Left lobe of liver (tissue), 2 donors: ENCODE measurements at regions not wholly inside any gene's neighbourhood (a gene's known extent, or its start where the extent isn't known, plus 50 kb on each side); places are given as distances from the start of the nearest gene placed in this dataset.
"Not testable (repeated sequence)": the region's sequence is repeated elsewhere in the genome, so short reads cannot be mapped to it uniquely, and the experiment has no call there.

Source experiments
- ATAC-seq: fragments of 200-7000 bp; cut with Tn5 transposase; one replicate; pipeline ENCODE4 v1.9.1; 2020; ENCODE audit warnings: mild to moderate bottlenecking, moderate library complexity
- DNase-seq: peaks from one replicate; pipeline ENCODE4 v3.0.0-alpha.2; 2020; ENCODE audit warnings: low spot score
- donor health status: DM: no; HTN: no; CAD: no; lungs with moderate emphysema.
- donor health status: DM: no; HTN: yes; CAD: no.

DNA sequence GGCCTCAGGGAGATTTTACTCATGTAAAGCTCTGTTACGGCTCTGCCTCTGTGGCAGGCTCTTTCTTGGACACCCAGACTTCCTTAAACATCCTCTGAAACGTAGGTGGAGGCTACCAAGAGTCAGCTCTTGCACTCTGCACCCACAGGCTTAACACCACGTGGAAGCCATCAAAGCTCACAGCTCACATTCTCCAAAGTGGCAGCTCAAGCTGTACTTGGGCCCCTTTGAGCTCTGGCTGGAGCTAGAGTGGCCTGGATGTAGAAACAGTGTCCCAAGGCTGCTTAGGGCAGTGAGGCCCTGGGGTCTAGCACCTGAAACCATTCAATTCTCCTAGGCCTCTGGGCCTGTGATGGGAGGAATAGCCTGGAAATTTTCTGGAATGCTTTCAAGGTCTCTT lies 155.3 kb upstream of the CDKN3 start:
- ATAC-seq (no peak), DNase-seq (no peak)

DNA sequence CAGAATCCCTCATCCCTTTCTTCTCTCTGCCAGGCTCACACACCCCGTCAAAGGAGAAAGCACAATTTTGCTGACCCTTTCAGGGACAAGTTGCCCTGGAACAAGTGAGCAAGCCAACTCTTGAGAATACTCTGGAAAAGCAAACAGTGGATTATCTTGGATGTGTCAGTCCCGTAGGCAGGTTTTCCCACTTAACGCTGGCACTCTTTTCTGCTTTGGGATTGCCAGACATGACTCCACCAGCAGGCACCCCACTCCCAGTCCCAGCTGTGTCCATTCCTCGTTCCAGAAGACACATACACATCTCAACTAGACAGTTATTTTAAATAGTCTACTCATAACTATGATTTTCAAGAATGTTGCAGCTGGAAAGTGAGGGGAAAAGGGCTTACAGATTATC lies 145.5 kb upstream of the CDKN3 start:
- ATAC-seq (no peak), DNase-seq (no peak)

DNA sequence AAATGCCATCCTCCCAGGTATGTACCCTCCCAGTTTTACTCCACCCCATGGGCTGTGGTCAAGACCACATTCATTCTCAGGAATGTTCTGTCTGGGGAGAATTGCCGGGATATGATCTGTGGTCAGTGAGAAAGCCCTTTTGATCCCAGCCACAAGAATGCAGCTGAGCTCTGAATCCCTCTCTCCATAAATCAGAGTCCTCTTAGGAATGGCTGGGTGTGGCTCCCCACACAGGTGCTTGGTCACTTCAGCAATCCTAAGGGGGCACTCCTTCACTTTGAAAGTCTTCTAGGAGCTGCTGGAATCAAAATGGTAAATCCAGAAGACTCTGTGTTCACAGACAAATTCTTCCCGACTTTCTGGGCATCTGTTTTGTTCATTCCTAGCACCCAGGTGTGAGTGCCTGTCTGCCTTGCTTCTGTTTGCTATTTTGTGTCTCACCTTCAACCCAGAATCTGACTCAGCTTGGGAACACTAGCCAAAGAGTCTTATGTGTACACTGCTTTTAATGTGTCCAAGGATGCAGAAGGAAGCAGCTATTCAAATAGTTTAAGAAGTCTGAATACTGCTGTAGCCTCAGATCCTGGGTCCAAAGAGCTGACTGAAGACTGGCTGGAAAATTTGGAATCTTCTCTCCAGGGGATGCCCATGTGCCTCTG lies 144.6 kb upstream of the CDKN3 start:
- ATAC-seq (no peak), DNase-seq (no peak)

DNA sequence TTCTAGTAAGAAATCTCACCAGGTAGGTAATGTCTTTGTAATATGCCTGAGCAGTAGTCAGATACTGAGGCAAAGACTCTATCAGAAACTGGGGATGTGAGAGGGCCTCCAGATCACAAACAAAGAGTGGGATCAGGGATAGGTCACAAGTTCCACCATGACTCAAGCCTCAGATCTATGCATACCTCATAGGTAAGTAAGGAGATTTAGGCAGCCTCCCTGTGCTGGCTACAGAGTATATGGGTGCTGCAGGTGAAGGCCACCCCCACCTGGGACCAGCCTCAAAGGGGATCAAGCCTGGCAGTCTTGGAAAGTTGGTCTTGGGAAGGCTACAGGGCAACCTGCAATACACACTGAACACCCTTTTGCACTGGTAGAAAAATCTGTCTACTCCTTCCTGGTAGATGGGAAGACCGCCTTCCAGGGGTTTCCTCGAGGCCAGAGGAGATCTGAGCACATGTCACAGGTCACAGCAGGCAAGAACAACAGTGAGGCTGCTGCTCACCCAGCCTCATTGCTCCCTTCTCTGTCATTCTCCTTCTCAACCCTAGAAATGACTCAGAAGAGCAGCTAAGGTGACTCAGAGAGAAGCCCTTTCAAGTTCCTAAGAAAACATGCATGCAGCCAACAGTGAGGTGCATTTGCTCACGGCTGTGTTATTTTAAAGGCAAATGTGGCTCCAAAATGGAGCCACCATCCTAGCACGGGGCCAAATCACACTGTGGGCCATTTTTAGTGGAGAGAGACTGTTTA lies 143.4 kb upstream of the CDKN3 start:
- ATAC-seq (no peak), DNase-seq (no peak)

DNA sequence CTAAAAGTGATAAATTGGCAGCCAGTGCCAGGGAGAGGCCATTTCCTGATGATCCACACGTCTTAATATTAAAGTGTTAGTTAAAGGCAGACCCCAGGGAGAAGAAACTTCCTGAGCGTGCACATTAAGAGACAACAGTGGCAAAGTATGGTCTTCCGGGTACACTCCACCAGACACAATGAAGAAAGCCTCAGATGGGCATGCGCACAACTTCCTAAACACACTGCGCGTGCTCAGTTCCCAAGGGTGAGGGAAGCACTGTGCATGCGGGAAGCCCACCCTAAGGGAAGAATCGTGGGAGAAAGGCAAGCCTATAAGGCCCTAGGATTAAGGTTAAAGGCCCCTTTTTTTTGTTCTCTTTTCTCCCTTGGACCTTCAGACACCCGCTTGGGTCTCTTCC lies 140.7 kb upstream of the CDKN3 start:
- no peak for DNase-seq
- ATAC-seq = no peak

DNA sequence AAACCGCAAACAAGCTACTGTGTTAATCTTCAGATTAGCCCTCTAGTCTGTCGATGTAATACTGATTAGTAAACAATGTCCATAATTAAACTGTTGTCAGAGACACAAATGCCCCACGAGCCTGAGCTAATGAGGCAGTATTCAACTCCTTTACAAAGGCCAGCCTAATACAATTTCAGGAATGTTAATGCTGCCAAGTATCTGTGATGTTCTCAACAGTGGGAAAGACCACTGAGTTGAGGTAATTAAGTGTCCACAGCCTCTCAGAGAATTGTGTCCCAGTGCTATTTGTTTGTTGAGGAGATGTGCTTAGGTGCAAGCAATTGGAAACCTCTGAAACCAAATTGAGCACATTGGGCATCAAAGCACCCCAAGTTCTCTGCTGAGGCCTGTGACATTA lies 139.4 kb upstream of the CDKN3 start:
- ATAC-seq = no peak
- no peak for DNase-seq

DNA sequence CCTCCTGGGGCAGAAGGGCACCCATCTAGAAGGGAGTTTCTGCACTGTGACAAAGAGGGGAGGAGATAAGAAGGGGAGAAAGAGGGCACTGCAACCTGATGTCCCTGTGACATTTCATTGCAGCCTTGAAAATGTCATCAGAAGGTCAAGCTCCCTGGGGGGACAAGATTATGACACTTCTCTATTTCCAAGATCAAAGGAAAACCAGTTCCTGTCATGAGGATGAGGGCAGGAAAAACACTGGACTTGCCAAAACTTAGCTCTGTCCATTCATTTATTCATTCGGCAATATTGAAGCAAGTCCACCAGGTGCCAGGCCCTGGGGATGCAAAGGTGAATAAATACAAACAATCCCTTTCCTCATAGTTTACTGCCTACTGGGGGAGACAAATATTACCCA lies 138.4 kb upstream of the CDKN3 start:
- DNase-seq = no peak
- no peak for ATAC-seq

DNA sequence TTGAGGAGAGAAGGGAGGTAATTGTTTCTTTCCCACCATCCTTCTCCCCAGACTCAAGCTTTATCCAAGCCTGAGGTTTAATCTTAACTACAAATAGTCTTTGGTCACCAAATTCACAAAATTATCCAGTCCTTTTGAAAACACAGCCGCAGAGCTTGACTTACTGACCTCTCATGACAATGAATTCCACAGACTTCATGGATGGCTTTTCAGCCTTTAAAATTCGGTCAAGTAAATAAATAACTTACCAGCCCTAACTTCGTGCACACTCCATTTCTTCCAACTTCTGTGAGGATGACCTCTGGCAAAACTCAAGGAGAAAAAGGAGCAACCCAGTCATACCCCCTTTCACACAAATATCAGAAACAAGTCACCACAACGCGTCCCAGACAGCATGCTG lies 137.0 kb upstream of the CDKN3 start:
- ATAC-seq = no peak
- DNase-seq = no peak

DNA sequence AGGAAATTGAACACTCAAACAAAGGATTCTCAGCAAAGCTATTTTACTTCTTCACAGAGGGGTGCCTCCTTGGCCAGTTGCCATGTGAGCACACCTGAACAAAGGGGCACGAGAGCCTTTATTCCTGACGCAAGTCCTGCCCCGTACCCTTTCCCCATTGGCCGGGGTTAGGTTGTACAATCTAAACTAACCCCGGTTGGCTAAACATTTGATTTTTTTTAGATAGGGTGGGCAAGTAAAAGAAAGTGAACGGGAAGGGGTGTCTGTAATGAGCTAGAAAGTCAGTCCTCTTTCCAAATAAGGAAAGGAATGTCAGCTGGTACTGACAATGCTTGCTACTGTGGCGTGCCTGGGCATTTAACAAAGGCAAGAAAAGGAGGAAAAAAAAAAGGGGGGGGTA lies 135.5 kb upstream of the CDKN3 start:
- ATAC-seq (no peak), DNase-seq (no peak)

DNA sequence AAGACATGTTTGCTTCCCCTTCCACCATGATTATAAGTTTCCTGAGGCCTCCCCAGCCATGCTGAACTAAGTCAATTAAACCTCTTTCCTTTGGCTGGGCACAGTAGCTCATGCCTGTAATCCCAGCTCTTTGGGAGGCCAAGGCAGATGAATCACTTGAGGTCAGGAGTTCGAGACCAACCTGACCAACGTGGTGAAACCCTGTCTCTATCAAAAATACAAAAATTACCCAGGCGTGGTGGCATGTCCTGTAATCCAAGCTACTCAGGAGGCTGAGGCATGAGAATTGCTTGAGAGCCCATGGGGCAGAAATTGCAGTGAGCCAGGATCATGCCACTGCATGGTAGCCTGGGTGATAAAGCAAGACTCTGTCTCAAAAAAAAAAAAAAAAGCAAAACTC lies 130.2 kb upstream of the CDKN3 start:
- ATAC-seq, DNase-seq: not testable (repeated sequence)

DNA sequence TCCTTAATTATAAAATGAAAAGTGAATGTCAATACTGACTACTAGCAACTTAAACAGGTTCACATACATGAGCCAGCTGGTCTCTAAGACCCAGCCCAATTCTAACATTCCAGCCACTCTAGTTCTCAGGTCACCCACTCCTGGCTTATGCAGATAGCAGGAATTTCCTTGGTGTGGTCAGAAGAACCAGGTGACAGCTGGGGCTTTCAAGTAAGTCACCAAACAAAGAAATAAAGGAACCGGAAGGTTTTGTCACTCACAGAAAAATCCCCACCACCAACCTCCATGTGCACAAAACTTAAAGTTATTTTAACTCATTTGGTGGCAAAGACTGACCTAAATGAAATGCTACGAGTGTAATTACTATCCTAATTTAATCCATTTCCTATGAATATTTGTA lies 129.6 kb upstream of the CDKN3 start:
- DNase-seq = no peak
- no peak for ATAC-seq

DNA sequence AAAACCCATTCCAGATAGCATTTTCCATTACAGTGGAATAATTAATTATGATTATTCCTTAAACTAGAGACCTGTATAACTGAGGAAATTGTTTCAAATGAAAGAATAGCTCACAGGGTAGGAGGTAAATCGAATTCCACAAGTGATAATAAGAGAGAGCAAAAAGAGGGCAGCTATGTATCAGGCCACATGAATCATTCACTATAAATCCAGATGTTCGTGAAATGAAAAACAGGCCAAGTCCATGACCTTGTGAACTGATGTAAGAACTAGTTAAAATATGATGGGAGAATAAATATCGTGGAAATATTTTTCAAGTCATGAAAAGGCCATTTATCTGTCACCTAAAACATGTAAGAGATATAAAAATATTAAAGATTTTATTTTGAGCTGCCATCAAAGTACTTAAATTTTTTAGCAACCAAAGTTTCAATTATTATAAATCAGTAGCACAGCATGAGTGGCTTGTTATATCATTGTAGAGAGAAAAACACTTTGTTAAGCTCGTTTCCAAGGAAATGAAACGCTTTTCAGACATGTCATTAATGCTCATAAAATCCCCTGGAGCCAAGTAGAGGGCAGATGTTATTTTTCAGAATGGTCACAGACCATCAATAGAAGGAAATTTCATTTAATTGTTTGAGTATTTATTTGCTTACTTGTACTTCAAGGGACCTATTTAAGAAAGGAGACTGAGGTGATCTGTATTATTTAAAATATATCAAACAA lies 120.6 kb upstream of the CDKN3 start:
- DNase-seq (no peak), ATAC-seq (no peak)

DNA sequence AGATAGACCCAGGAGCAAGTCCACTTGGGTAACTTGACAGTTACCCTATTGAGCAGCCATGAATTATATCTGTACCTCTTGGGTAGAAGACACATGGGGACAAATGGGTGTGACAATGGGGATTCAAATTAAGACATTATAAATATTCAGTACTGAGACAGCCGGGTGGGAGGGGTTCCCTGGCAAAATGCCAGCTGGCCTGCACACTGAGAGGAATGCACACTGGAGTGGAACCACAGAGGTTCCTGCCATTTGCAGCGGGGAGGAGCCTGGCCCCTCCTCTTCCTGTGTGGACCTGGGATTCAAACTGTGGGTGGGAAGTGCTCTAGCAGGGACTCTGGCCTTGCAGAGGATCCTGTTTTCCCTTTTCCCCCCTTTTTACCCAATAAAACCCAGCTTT lies 118.7 kb upstream of the CDKN3 start:
- DNase-seq = no peak
- ATAC-seq = no peak

DNA sequence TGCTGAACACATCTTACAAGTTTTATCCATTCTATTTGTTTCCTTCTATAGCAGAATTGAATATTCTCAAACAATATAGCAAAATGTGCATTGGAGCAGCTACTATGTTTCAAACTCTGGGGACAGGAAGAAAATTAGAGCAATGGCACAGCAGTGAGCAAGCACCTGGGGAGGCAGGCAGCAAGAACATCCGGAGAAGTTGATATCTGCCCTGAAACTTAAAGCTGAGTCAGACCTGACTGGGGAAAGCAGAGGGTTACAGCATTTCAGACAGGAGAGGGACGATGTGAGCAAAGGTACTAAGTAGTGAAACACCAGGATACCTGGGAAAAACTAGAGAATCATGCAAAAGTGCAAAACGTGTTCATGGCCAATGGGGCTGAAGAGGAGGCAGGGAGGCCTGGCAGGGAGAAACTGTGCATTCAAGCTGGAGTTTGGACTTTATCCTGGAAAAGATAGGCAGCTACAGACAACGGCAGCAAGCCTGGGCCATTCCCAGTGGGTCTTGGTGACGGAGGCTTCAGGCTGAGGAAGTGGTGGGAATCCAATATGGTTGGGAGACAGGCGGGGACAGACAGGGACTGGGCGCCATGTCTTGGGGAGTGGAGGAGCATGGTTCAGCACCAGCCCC lies 118.0 kb upstream of the CDKN3 start:
- no peak for ATAC-seq
- no peak for DNase-seq

DNA sequence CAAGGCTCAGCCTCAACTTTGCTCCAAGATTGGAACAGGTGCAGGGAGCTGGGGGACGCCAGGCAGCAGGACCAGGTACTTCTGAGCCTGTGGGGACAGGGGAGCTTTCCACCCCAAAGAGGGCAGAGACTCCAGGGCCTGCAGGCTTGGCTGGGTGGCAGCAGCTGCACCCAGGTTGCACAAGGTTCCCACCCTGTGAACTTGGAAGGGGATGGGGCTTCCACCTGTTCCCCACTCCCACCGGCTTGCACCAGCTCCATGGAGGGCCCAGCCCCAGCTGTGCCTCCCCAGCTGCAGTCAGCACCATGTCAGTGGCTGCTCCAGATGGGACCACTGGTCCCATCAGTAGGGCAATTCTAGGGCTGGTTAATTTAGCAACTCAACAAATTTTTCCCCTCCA lies 114.0 kb upstream of the CDKN3 start:
- ATAC-seq (no peak), DNase-seq (no peak)

DNA sequence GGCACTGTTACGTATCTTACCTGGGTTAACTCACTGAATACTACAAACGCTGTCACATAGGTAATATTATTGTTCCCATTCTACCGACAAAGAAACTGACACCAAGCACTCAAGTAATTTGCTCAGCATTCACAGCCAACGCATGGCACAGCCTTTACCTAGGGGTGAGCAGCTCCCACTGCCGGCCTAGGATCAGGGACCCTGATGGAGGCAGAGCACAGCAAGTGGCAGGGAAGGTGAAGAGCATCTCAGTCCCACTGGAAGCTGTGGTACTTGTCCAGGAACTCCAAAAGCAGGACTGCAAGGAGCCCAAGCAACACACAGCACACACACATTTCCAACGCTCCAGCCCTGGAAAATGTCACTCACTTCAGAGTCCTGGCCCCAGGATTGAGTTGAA lies 111.8 kb upstream of the CDKN3 start:
- ATAC-seq (no peak), DNase-seq (no peak)

DNA sequence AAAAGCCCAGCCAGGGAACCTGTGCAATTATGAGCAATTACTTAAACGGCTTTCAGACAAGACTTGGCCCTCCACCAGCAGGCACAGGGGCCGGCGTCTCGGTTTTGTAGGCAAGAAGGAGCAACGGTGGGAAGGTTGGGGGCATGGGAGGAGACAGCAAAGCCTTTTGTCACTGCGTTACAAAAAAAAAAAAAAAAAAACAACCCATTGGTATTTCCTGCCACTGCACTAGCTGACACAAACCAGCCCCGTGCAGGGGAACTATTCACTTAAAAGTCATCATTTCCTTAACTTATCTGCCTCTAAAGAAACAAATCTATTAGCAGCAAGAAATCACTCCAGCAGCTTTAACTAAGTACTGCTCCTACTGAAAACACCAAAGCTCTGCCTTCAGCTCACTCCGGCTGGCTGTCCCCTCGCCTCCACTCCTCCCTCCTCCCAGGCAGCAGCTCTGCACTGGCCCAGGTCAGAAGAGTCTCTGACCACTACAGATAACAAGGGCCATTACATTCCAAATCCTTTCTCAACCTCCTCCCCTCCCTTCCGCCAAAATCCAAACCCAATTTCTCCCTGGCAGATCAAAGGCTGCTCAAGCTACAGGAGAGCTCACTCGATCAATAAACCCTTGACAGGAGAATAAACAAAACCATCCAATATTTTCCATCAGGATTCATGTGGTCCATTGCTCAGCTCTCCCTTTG lies 105.2 kb upstream of the CDKN3 start:
- peak; percentile 34 for ATAC-seq
- no peak for DNase-seq

DNA sequence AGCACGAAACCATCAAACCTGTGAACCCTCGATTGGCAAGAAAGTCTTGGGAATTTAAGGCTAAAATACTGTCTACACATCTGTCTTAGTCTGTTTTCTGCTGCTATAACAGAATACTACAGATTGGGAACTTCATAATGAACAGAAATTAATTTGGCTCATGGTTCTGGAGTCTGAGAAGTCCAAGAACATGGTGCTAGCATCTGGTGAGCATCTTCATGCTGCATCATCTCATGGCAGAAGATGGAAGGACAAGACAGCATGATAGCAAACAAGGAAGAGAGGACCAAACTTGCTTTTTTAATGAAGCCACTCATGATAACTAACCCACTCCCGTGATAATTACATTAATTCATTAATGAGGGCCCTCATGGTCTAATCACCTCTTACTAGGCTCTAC lies 102.0 kb upstream of the CDKN3 start:
- DNase-seq (no peak), ATAC-seq (no peak)

DNA sequence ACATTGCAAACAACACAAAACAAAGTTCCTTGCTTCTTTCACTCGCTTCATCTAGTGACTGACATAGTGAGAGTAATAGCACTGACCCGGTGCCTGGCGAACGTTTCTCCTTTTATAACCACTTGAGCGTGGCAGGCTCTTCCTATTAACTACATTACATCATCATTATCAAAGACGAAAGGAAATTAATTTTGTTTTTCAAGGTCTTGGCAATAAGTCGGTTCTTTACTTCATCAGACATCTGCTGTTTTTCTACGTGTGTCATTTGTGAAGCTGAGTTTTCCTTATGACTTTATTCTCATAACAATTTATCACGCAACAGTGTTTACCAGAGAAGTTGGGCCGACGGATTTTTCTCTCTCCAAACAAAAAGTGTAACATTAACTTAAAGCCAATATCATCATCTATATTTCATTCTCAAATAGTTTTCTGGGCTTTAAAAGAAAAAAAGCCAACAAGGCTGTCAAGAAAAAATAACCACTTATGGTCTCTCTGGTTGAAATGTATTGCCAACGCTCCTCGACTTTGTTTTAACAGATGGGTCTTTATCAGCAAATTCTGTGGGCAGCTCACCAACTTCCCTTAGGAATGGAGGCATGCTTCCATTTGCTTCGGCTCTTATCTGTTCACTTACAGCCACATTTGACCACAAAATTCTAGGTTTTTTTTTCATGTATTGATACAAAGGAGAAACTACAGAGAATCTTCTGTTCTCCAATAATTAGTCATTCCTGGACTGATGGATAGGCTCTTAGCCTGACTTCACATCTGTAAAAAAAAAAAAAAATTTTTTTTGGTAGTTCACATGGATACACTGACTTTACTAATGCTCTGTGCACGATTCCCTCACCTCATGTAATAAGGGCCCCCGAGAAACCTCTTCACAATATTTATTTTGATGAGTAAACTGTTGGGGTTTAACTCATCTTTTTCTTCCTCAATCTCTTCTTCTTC lies 97.1 kb upstream of the CDKN3 start:
- ATAC-seq (no peak), DNase-seq (no peak)

DNA sequence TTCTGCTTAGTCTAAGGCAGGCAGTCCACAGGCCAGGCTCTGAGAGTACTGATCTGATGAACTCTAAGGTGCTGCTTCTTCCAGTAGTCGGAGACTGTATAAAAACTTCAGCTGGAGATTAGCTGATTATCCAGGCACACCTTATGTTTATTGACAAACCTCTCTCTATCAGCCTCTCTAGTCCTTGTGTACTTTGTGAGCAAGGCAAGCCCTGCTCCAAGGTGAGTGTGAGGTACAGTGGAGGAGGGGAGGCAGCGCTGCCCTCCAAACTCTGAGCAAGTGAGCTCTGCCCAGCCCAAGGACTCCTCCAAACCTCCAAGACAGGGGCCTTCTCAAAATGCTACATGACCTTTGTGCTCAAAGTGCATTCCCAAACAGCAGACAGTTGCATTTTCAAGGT lies 95.9 kb upstream of the CDKN3 start:
- no peak for DNase-seq
- no peak for ATAC-seq
